ENCODE measurements at regions not wholly inside any gene's neighbourhood (a gene's known extent, or its start where the extent isn't known, plus 50 kb on each side); places are given as distances from the start of the nearest gene placed in this dataset.

DNA sequence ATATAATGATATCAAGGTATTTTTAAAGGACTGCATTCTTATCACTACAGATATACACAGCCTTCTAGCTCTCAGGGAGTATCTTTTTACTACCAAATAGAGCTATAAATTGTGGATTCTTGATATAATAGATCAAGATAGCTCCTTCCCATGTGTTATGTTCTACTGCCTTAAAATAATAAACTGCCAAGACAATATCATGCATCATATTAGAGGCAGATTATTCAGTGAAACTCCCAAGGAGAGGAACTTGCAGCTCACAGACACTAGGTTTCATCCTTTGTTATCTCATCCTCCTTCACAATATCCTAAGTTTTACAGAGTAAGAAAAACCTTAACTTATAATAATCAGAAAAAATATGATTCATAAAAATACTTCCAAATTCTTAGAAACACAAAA lies 802.8 kb downstream of the DIAPH3 start:
- no peak overlapping the region for H3K4me3 ChIP-seq (ENCODE audit: low read length)
- H3K36me3 ChIP-seq (ENCODE audit: low read depth, low read length), result no peaks in the 10 kb centered on the region
- DNase-seq, result no peak
- intact Hi-C loops (cut with micrococcal nuclease), result no loop called here
- no peak overlapping the region for H2AFZ ChIP-seq (ENCODE audit: low read length)
- no peaks in the 10 kb centered on the region for H3K79me2 ChIP-seq (ENCODE audit: low read length)
- H4K20me1 ChIP-seq (ENCODE audit: low read length), result no peaks in the 10 kb centered on the region
- TF ChIP-seq, protein P1, sequence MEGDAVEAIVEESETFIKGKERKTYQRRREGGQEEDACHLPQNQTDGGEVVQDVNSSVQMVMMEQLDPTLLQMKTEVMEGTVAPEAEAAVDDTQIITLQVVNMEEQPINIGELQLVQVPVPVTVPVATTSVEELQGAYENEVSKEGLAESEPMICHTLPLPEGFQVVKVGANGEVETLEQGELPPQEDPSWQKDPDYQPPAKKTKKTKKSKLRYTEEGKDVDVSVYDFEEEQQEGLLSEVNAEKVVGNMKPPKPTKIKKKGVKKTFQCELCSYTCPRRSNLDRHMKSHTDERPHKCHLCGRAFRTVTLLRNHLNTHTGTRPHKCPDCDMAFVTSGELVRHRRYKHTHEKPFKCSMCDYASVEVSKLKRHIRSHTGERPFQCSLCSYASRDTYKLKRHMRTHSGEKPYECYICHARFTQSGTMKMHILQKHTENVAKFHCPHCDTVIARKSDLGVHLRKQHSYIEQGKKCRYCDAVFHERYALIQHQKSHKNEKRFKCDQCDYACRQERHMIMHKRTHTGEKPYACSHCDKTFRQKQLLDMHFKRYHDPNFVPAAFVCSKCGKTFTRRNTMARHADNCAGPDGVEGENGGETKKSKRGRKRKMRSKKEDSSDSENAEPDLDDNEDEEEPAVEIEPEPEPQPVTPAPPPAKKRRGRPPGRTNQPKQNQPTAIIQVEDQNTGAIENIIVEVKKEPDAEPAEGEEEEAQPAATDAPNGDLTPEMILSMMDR (conservative IDR thresholded peaks at IDR 0.05; ENCODE audit: low read depth, low read length), result no peak
- TF ChIP-seq EZH2phosphoT487 (IDR thresholded peaks at IDR 0.05; ENCODE audit: borderline replicate concordance, low read length) (no peak), EZH2 (IDR thresholded peaks at IDR 0.05; ENCODE audit: low read length, unreplicated experiment) (no peak)
- H3K4me1 ChIP-seq (ENCODE audit: insufficient read depth, low read length), result no peaks in the 10 kb centered on the region
- H3K9me2 ChIP-seq (replicated peaks; ENCODE audit: low read length), result no peaks in the 10 kb centered on the region
- H3K9ac ChIP-seq (ENCODE audit: low read length), result no peak overlapping the region
- ChIA-PET POLR2A (ENCODE audit: unreplicated experiment) (no interaction called here), CTCF (no interaction called here)
- H3F3A ChIP-seq (ENCODE audit: low read length, unreplicated experiment), result no peaks in the 10 kb centered on the region
- H3K27me3 ChIP-seq (ENCODE audit: low read length), result peaks cover 45% of the 10 kb centered on the region
- no TSS peak for BruUV-seq (replicated peaks)
- H3K9me3 ChIP-seq (ENCODE audit: low read length), result no peaks in the 10 kb centered on the region
- no peak for ATAC-seq
- no peak overlapping the region for H3K27ac ChIP-seq (ENCODE audit: low read length)
- H3K4me2 ChIP-seq (ENCODE audit: low read length), result no peak overlapping the region

DNA sequence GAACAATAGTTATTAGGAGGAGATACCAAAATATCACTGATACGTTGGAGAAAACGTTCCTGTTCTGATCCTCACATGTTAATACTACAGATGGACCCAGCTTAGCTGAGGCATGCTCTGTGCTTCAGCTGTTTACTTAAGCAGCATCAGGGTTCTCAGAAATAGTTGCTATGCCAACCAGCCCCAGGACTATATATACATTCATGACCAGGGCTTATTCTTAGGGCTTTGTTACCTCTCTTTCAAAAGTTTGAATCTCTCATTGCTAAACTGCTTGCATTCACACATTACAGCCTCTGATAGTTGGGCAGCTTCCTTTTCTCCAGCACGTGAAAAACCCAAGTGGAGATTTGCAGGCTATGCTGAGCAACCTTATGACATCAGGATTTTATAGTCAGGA lies 800.4 kb downstream of the DIAPH3 start:
- intact Hi-C loops (cut with micrococcal nuclease), result no loop called here
- H3K4me1 ChIP-seq (ENCODE audit: insufficient read depth, low read length), result no peaks in the 10 kb centered on the region
- no peaks in the 10 kb centered on the region for H4K20me1 ChIP-seq (ENCODE audit: low read length)
- ChIA-PET CTCF (no interaction called here), POLR2A (ENCODE audit: unreplicated experiment) (interaction anchor here (0.6 kb wide), 1 partner anchor 95 kb away, joined by 5 read pairs; no protein-coding TSS in a partner anchor)
- peaks cover 38% of the 10 kb centered on the region for H3K27me3 ChIP-seq (ENCODE audit: low read length)
- no peak overlapping the region for H2AFZ ChIP-seq (ENCODE audit: low read length)
- no peaks in the 10 kb centered on the region for H3F3A ChIP-seq (ENCODE audit: low read length, unreplicated experiment)
- no peak for ATAC-seq
- no peaks in the 10 kb centered on the region for H3K9me3 ChIP-seq (ENCODE audit: low read length)
- no TSS peak for BruUV-seq (replicated peaks)
- H3K4me2 ChIP-seq (ENCODE audit: low read length), result no peak overlapping the region
- no peaks in the 10 kb centered on the region for H3K9me2 ChIP-seq (replicated peaks; ENCODE audit: low read length)
- H3K9ac ChIP-seq (ENCODE audit: low read length), result no peak overlapping the region
- H3K36me3 ChIP-seq (ENCODE audit: low read depth, low read length), result no peaks in the 10 kb centered on the region
- no peak overlapping the region for H3K4me3 ChIP-seq (ENCODE audit: low read length)
- no peak overlapping the region for H3K27ac ChIP-seq (ENCODE audit: low read length)
- DNase-seq, result no peak
- TF ChIP-seq EZH2 (IDR thresholded peaks at IDR 0.05; ENCODE audit: low read length, unreplicated experiment), result no peak
- TF ChIP-seq, protein P1 (conservative IDR thresholded peaks at IDR 0.05; ENCODE audit: low read depth, low read length), result no peak
- H3K79me2 ChIP-seq (ENCODE audit: low read length), result no peaks in the 10 kb centered on the region

DNA sequence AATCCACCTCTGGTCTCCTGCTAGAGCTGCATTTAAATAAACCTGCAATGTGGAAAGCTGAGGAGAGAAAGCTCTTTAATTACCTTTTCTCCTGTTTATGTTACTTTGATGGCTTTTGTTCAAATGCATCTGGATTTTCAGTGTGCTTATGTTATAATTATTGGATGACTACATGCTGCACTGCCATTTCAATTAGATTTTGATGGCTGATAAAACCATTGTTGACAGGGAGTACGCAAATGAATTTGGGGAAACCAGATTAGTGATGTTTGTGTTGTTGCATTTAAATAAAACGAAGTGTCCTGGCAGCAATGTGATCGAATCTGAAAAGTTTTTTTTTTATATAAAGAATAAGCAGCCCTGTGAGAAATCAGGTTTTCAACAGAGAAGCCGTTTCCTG lies 799.8 kb downstream of the DIAPH3 start:
- Histone ChIP-seq H3K4me3 (ENCODE audit: low read length) (no peak overlapping the region), H2AFZ (ENCODE audit: low read length) (no peak overlapping the region), H3K9ac (ENCODE audit: low read length) (no peak overlapping the region), H3K27me3 (ENCODE audit: low read length) (peaks cover 42% of the 10 kb centered on the region), H3K4me2 (ENCODE audit: low read length) (no peak overlapping the region), H3K27ac (ENCODE audit: low read length) (no peak overlapping the region), H3K79me2 (ENCODE audit: low read length) (no peaks in the 10 kb centered on the region), H3K9me2 (replicated peaks; ENCODE audit: low read length) (no peaks in the 10 kb centered on the region), H3F3A (ENCODE audit: low read length, unreplicated experiment) (no peaks in the 10 kb centered on the region), H4K20me1 (ENCODE audit: low read length) (no peaks in the 10 kb centered on the region), H3K9me3 (ENCODE audit: low read length) (no peaks in the 10 kb centered on the region), H3K36me3 (ENCODE audit: low read depth, low read length) (no peaks in the 10 kb centered on the region), H3K4me1 (ENCODE audit: insufficient read depth, low read length) (no peaks in the 10 kb centered on the region)
- TF ChIP-seq, protein P1 (conservative IDR thresholded peaks at IDR 0.05; ENCODE audit: low read depth, low read length), result no peak
- TF ChIP-seq EZH2 (IDR thresholded peaks at IDR 0.05; ENCODE audit: low read length, unreplicated experiment) (no peak), EZH2phosphoT487 (IDR thresholded peaks at IDR 0.05; ENCODE audit: borderline replicate concordance, low read length) (no peak)
- POLR2A ChIA-PET (ENCODE audit: unreplicated experiment), result interaction anchor here (0.6 kb wide), 1 partner anchor 94 kb away, joined by 5 read pairs; no protein-coding TSS in a partner anchor
- ATAC-seq, result no peak
- no TSS peak for BruUV-seq (replicated peaks)
- CTCF ChIA-PET, result no interaction called here
- DNase-seq, result no peak
- intact Hi-C loops (cut with micrococcal nuclease), result no loop called here
